Immature natural killer cell (primary cell): ENCODE measurements at regions not wholly inside any gene's neighbourhood (a gene's known extent, or its start where the extent isn't known, plus 50 kb on each side); places are given as distances from the start of the nearest gene placed in this dataset.
"Not testable (repeated sequence)": the region's sequence is repeated elsewhere in the genome, so short reads cannot be mapped to it uniquely, and the experiment has no call there.

Experiments
- DNase-seq, 3 donors: peaks; one replicate each; pipeline ENCODE4 v3.0.0; 2022; ENCODE audit warnings: mixed read lengths in 1 of 3
- H3K27ac Mint-ChIP-seq, 6 donors: one replicate each; pipeline ENCODE4 v1.8.0; 2020; ENCODE audit warnings: mixed read lengths in 6 of 6, mild to moderate bottlenecking in 5 of 6, inconsistent platforms in 4 of 6, moderate library complexity in 3 of 6
- H3K27me3 Mint-ChIP-seq, 3 donors: one replicate each; pipeline ENCODE4 v1.8.0; 2020 to 2021; ENCODE audit warnings: low read depth in 3 of 3, mild to moderate bottlenecking in 3 of 3, mixed read lengths in 3 of 3, moderate library complexity in 3 of 3, inconsistent platforms in 1 of 3
- H3K36me3 Mint-ChIP-seq, 3 donors: one replicate each; pipeline ENCODE4 v1.8.0; 2020; ENCODE audit warnings: mixed read lengths in 3 of 3, inconsistent platforms in 2 of 3, mild to moderate bottlenecking in 2 of 3
- H3K4me1 Mint-ChIP-seq, 2 donors: one replicate each; pipeline ENCODE4 v1.8.0; 2020; ENCODE audit warnings: inconsistent platforms in 2 of 2, mild to moderate bottlenecking in 2 of 2, mixed read lengths in 2 of 2, moderate library complexity in 1 of 2
- H3K4me3 Mint-ChIP-seq, 5 donors: one replicate each; pipeline ENCODE4 v1.8.0; 2020; ENCODE audit warnings: mild to moderate bottlenecking in 5 of 5, mixed read lengths in 5 of 5, inconsistent platforms in 3 of 5, moderate library complexity in 3 of 5
- H3K9me3 Mint-ChIP-seq, 6 donors: one replicate each; pipeline ENCODE4 v1.8.0; 2020; ENCODE audit warnings: mild to moderate bottlenecking in 6 of 6, mixed read lengths in 6 of 6, inconsistent platforms in 4 of 6, moderate library complexity in 3 of 6

DNA sequence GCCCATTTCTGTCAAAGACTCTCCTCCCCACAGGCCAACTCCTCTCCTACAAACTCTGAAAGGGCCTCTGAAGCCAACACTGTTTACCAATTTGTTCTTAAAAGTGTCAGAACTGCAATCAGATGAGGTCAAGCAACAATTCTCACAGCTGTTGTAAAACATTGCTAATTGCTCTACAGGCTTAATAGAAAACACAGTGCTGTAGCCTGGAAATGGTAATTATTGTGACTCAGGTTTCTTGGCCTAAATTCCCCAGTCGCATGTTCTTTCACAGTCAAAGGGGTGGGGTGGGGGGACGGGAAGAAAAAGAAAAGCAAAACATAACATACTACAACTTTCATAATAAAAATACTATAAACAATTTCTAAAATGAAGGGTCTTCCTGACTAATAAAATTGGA lies 343.2 kb downstream of the DMAC1 start:
- Mint-ChIP-seq H3K4me3 (no peak overlapping the region), H3K4me1 (no peaks in the 10 kb centered on the region), H3K27ac (no peak overlapping the region), H3K27me3 (peaks cover 1 to 4% (median 2%) of the 10 kb centered on the region in 3 donors), H3K9me3 (no peaks in the 10 kb centered on the region), H3K36me3 (no peaks in the 10 kb centered on the region)
- no peak for DNase-seq

DNA sequence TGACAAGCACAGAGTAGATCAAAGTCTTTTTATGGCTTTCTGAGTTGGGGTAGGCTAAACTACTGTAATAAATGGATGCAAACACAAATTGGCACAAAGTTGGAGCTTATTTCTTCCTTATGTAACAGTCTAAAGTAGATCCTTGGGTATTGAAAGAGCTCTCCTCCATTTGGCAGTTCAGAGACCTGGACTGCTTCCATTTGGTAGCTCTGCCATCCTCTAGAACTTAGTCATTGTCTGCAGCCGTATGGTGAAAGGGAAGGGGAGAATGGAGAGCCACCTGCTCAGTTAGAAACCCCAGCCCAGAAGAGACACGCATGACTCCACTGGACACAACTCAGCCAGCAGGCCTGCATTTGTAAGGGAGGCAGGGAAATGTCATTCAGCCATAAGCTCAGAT lies 345.0 kb downstream of the DMAC1 start:
- Mint-ChIP-seq H3K4me1 (no peaks in the 10 kb centered on the region), H3K27ac (no peak overlapping the region), H3K36me3 (no peaks in the 10 kb centered on the region), H3K4me3 (no peak overlapping the region), H3K27me3 (peaks cover 2 to 4% (median 4%) of the 10 kb centered on the region in 3 donors), H3K9me3 (no peaks in the 10 kb centered on the region)
- no peak for DNase-seq

DNA sequence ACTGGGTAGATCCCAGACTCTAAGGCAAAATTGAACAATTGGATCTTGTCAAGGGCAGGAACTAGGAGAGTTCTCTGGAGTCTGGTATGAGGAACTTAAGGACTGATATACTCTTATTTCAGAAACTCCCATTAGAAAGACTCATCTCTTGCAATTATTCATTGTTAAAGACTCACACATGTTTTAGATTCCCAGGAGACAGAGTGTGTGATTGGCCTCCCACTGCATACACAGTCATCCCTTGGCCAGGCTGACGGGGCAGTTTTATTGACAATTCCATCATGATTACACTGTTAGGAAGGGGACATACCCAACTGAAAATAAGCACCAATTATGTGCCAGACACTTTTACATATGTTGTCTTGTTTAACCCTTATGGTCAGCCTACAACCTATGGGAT lies 347.2 kb downstream of the DMAC1 start:
- Mint-ChIP-seq H3K36me3 (no peaks in the 10 kb centered on the region), H3K27me3 (peaks cover 2 to 4% (median 4%) of the 10 kb centered on the region in 3 donors), H3K9me3 (peaks cover 0 to 3% (median 0%) of the 10 kb centered on the region in 6 donors), H3K4me1 (no peaks in the 10 kb centered on the region), H3K27ac (no peak overlapping the region), H3K4me3 (no peak overlapping the region)
- DNase-seq: no peak

DNA sequence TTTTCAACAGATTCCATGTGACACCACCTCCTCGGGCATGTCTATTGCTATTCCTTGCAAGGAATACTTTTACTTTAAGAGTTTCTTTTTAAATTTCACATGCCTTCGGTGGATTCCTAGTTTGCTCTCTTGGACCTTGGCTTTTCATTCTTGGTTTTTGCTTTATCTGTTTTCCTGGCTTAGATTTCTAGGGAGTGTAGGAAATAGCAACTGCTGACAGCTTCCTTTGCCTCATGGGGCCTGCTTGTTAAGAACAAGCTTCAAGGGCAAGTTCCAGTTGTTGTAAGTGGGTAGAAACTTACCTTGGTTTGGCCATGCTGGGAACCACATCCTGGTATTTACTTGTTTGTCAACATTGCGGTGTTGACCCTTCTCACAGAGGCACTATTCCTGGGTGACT lies 348.5 kb downstream of the DMAC1 start:
- Mint-ChIP-seq H3K9me3 (peaks cover 0 to 3% (median 0%) of the 10 kb centered on the region in 6 donors), H3K36me3 (no peaks in the 10 kb centered on the region), H3K4me3 (no peak overlapping the region), H3K4me1 (no peaks in the 10 kb centered on the region), H3K27ac (no peak overlapping the region), H3K27me3 (peaks cover 2 to 4% (median 4%) of the 10 kb centered on the region in 3 donors)
- no peak for DNase-seq

DNA sequence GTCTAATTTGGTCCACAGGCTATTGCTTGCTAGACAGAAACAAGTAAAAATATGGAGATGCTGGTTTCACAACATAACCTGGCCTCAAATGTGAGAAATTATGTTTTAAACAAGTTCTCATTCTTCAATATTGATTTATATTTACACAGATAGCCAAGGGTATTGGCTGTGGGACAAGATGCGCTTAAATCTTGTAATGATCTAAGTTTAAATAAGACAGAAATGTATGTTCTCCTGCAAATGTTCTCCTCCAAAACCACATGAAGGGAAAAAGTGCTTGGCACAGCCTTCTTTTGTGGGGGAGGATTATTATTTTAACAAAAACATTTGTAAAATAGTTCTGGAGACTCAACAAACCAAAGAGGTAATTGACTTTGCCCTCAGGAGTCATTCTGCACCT lies 356.0 kb downstream of the DMAC1 start:
- Mint-ChIP-seq H3K4me1 (no peaks in the 10 kb centered on the region), H3K27me3 (no peaks in the 10 kb centered on the region), H3K36me3 (no peaks in the 10 kb centered on the region), H3K9me3 (peaks cover 0 to 13% (median 0%) of the 10 kb centered on the region in 6 donors), H3K27ac (no peak overlapping the region), H3K4me3 (no peak overlapping the region)
- no peak for DNase-seq

DNA sequence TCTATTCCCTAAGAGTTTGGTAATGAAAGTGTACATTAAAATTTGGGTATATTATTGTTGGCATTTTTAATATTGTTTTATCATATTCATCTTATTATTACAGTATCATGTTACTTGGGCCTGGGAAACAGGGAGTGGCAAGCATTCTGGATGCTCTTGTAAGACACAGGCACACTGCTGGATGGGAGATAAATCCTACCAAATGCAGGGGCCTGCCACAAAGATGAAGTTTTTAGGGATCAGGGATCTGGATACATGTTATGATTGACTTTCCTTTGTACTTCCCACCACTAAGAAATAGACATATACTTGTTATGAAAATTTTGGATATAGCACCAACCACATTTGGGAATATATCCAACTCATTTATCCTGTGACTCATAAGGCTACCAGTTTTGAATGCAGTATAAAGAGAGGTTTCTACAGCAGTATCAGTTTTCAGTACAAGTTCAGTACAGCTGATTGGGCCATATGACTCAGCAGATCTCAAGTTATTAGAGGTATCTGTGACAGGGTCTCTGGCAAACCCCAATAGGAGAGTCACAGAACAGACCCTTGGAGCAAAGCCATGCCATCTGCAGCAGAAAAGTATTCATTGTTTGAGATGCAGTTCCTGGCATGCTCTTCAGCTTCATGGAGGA lies 360.1 kb downstream of the DMAC1 start:
- no peaks in the 10 kb centered on the region for H3K4me1 Mint-ChIP-seq
- H3K36me3 Mint-ChIP-seq: no peaks in the 10 kb centered on the region
- peaks cover 0 to 8% (median 0%) of the 10 kb centered on the region in 6 donors for H3K9me3 Mint-ChIP-seq
- no peak overlapping the region for H3K27ac Mint-ChIP-seq
- no peak for DNase-seq
- H3K4me3 Mint-ChIP-seq: no peak overlapping the region
- H3K27me3 Mint-ChIP-seq: peaks cover 0 to 4% (median 0%) of the 10 kb centered on the region in 3 donors

DNA sequence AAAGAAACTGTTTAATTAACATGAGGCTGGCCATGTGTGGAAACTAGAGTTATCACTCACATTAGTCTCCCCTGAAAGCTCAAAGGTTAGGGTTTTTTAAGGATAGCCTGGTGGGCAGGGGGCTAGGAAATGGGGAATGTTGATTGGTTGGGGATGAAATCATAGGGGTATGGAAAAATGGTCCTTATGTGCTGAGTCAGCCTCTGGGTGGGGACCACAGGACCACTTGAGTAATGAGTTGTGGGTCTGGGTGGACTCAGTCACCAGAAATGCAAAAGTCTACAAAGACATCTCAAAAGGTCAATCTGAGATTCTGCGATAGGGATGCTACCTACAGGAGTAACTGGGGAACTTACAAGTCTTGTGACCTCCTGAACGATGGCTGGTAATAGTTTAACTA lies 362.8 kb downstream of the DMAC1 start:
- H3K4me1 Mint-ChIP-seq: no peaks in the 10 kb centered on the region
- peaks cover 4 to 16% (median 7%) of the 10 kb centered on the region in 6 donors for H3K9me3 Mint-ChIP-seq
- H3K36me3 Mint-ChIP-seq: no peaks in the 10 kb centered on the region
- H3K27ac Mint-ChIP-seq: no peak overlapping the region
- no peak overlapping the region for H3K4me3 Mint-ChIP-seq
- no peak for DNase-seq
- H3K27me3 Mint-ChIP-seq: peaks cover 0 to 4% (median 2%) of the 10 kb centered on the region in 3 donors

DNA sequence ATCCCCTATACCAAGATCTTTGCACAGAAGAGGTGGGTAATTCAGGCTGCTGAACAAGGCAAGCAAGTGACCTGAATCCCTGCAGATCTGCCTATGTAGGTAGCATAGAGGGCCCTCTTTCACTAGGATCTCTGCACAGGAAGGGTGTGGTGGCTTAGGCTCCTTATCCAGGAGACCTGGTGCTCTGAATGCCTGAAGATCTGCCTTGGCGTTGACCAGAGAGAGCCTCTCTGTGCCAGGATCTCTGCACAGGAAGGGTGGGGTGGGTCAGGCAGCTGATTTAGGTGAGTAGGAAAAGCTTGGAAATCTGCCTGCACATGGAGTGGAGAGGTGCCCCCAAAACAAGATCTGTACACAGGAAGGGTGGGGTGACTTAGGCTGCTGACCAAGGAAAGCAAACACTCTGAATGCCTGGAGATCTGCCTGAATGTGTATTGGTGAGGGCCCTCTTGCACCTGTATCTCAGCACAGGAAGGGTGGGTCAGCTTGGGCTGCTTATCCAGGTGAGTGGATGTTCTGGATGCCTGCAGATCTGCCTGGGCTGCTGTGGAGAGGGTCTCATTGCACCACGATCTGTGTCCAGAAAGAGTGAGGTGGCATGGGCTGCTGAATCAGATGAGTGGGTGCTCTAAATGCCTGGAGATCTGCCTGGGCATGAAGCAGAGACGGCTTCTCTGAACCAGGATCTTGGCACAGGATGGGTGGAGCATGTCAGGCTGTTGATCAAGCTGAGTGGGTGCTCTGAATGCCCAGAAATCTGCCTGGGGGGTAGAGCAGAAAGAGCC lies 365.9 kb downstream of the DMAC1 start:
- H3K4me1 Mint-ChIP-seq: no peaks in the 10 kb centered on the region
- no peaks in the 10 kb centered on the region for H3K36me3 Mint-ChIP-seq
- H3K27me3 Mint-ChIP-seq: peaks cover 0 to 5% (median 2%) of the 10 kb centered on the region in 3 donors
- H3K27ac Mint-ChIP-seq: no peak overlapping the region
- H3K9me3 Mint-ChIP-seq: peaks cover 5 to 32% (median 11%) of the 10 kb centered on the region in 6 donors
- H3K4me3 Mint-ChIP-seq: no peak overlapping the region
- no peak for DNase-seq

DNA sequence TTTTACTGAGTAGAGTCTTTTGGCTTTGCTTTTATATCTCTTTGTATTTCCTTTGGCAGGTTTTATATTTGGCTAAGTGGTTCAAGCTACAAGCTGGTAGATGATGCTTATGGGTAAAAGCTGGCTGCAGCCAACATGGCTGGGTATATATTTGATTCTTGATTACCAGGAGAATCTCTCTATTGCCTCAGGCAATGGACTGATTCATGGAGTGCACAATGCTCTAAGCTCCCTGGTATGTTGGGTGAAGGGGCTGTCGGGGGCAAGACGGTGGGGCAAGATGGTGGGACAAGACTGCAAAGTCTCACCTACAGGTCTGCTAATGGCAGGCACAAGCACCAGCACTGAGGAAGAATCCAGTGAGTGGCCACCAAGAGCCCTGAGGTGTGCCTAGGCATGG lies 366.6 kb downstream of the DMAC1 start:
- H3K9me3 Mint-ChIP-seq: peaks cover 5 to 36% (median 11%) of the 10 kb centered on the region in 6 donors
- no peak for DNase-seq
- no peak overlapping the region for H3K4me3 Mint-ChIP-seq
- H3K27me3 Mint-ChIP-seq: peaks cover 0 to 5% (median 2%) of the 10 kb centered on the region in 3 donors
- H3K4me1 Mint-ChIP-seq: no peaks in the 10 kb centered on the region
- H3K27ac Mint-ChIP-seq: no peak overlapping the region
- no peaks in the 10 kb centered on the region for H3K36me3 Mint-ChIP-seq

DNA sequence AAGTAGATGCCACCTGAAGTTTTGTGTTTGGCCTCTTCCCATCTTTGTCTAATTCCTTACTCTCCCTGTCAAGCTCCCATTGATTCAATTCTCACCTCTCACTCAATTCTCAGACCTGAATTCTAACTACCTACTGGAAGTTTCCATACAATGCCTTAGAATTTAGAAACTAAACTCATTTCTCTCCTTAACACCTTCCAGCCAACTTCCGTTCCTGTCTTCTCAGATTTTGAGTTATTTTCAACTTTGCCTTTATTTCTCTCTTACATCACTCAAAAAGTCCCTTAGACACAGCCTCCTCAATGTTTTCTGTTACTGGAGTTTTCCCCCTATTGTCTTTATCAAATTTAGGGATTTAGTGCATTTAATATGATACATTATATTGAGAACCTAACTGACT lies 382.2 kb downstream of the DMAC1 start:
- H3K4me1 Mint-ChIP-seq, H3K36me3 Mint-ChIP-seq, H3K27me3 Mint-ChIP-seq, H3K9me3 Mint-ChIP-seq, H3K27ac Mint-ChIP-seq, DNase-seq, H3K4me3 Mint-ChIP-seq: not testable (repeated sequence)

DNA sequence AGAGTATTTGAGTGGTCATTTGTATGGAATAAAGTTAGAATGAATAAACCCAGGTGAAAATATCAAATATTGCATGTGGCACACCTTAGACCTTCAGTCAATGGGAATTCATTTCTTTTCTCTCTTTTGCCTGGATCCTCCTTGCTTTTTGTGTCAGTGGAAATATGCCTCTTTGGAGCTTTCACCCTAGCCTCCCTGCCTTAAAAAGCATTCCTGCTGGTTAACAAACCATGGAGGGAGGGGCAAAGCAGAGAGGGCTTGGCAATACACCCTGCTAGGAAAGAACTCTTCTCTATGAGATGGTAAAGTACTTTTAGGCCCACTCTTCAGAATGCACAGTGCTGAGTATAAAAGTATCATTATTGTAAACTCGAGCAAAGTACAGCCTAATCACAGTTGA lies 383.7 kb downstream of the DMAC1 start:
- peaks cover 0 to 9% (median 1%) of the 10 kb centered on the region in 6 donors for H3K9me3 Mint-ChIP-seq
- peaks cover 1 to 2% (median 2%) of the 10 kb centered on the region in 3 donors for H3K27me3 Mint-ChIP-seq
- H3K4me3 Mint-ChIP-seq: no peak overlapping the region
- H3K27ac Mint-ChIP-seq: no peak overlapping the region
- H3K36me3 Mint-ChIP-seq: no peaks in the 10 kb centered on the region
- DNase-seq: no peak
- H3K4me1 Mint-ChIP-seq: no peaks in the 10 kb centered on the region

DNA sequence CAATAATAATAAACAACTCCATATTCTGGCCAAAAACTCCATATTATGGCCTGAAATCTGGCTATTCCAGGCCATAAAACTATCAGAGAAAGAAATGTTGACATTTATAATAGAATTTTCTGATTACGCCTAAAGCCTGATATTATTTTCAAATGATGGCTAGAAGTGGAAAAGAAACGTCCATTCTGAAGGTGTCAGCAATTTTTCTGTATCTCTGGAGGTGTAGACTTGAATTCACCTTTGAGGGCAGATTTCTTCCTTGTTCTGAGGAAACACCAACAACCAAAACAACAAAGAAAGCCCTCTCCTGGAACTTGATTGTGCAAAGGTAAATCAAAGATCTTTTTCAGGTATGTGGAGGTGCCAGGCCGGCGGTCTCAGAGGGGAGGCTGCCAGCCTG lies 390.7 kb downstream of the DMAC1 start:
- no peaks in the 10 kb centered on the region for H3K4me1 Mint-ChIP-seq
- DNase-seq: no peak
- H3K4me3 Mint-ChIP-seq: no peak overlapping the region
- H3K27me3 Mint-ChIP-seq: peaks cover 2 to 4% (median 3%) of the 10 kb centered on the region in 3 donors
- no peaks in the 10 kb centered on the region for H3K36me3 Mint-ChIP-seq
- H3K9me3 Mint-ChIP-seq: peaks cover 0 to 4% (median 0%) of the 10 kb centered on the region in 6 donors
- no peak overlapping the region for H3K27ac Mint-ChIP-seq

DNA sequence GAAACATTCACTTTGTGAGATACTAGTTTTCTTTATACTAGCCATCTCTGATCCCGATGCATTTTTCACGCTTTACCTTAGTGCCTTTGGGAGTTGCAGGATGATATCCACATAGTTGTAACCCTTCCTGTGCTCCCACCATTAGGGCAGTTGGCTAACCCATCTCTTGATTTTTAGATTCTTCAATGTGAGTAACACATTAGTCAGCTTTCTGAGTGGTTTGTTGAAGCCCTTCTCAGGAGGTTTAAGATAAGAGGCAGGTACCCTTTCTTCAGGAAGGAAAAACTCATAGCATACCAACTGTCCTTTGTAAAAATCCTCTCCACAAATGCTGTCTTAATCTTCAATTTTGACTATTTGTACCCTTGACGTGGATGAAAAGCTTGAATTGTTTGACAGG lies 392.3 kb downstream of the DMAC1 start:
- Mint-ChIP-seq H3K27me3 (peaks cover 3 to 5% (median 3%) of the 10 kb centered on the region in 3 donors), H3K27ac (no peak overlapping the region), H3K36me3 (no peaks in the 10 kb centered on the region), H3K4me1 (no peaks in the 10 kb centered on the region), H3K9me3 (no peaks in the 10 kb centered on the region), H3K4me3 (no peak overlapping the region)
- DNase-seq: no peak

DNA sequence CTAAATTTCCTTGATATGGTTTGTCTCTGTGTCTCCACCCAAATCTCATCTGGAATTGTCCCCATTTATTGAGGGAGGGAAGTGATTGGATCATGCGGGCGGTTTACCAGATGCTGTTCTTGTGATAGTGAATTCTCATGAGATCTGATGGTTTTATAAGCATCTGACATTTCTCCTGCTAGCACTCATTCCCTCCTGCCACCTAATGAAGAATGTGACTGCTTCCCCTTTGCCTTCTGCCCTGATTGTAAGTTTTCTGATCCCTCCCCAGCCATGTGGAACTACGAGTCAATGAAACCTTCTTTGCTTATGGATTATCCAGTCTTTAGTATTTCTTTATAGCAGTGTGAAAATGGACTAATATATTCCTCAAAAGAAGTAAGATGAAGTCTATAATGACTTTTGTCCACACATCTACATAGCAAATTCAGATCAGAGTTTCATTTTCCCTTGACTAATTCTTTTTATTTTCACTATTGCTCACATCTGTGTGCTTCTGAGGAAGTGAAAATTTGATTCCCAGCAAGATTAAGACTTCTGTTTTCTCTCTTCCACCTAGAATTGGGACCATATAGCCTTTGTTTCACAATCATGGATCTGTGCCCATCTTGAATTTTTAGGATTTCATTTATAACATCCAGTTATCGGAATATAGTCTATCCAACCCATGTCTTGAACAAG lies 393.5 kb downstream of the DMAC1 start:
- H3K27ac Mint-ChIP-seq: no peak overlapping the region
- no peak for DNase-seq
- H3K9me3 Mint-ChIP-seq: no peaks in the 10 kb centered on the region
- no peak overlapping the region for H3K4me3 Mint-ChIP-seq
- peaks cover 3 to 8% (median 5%) of the 10 kb centered on the region in 3 donors for H3K27me3 Mint-ChIP-seq
- no peaks in the 10 kb centered on the region for H3K4me1 Mint-ChIP-seq
- H3K36me3 Mint-ChIP-seq: no peaks in the 10 kb centered on the region
